Hypothalamus (tissue), 51 donors: ENCODE measurements at regions not wholly inside any gene's neighbourhood (a gene's known extent, or its start where the extent isn't known, plus 50 kb on each side); places are given as distances from the start of the nearest gene placed in this dataset.

Source experiments
- DNase-seq, 51 donors: peaks; one replicate each; lab custom pipeline; 2025; lab: John Stamatoyannopoulos, UW

GRCh38 chr1:29707796-29708195, 471.5 kb downstream of the PTPRU start:
- no peak for DNase-seq

- peak in 5 of 51 donors; percentile 8 to 15 (median 10) for DNase-seq
These were observed 470.6 kb downstream of the PTPRU start for GRCh38 chr1:29706936-29707335.

GRCh38 chr1:29704430-29704829, 468.1 kb downstream of the PTPRU start:
- DNase-seq: no peak

GRCh38 chr1:29703596-29704370, 467.5 kb downstream of the PTPRU start:
- peak in 12 of 51 donors; percentile 3 to 38 (median 13) for DNase-seq

- no peak for DNase-seq
These were observed 464.2 kb downstream of the PTPRU start for GRCh38 chr1:29700491-29700890.

- no peak for DNase-seq
These were observed 462.3 kb downstream of the PTPRU start for GRCh38 chr1:29698626-29699025.

- peak in 3 of 51 donors; percentile 9 to 40 (median 34) for DNase-seq
These were observed 461.7 kb downstream of the PTPRU start for GRCh38 chr1:29698033-29698432.

- no peak for DNase-seq
These were observed 461.1 kb downstream of the PTPRU start for GRCh38 chr1:29697391-29697780.

GRCh38 chr1:29696656-29697390, 460.5 kb downstream of the PTPRU start:
- no peak for DNase-seq

- peak in 2 of 51 donors; percentile 16 to 63 for DNase-seq
These were observed 459.5 kb downstream of the PTPRU start for GRCh38 chr1:29695803-29696202.

GRCh38 chr1:29695036-29695435, 458.7 kb downstream of the PTPRU start:
- DNase-seq: no peak

GRCh38 chr1:29691499-29691898, 455.2 kb downstream of the PTPRU start:
- DNase-seq: no peak

GRCh38 chr1:29690156-29690555, 453.8 kb downstream of the PTPRU start:
- no peak for DNase-seq

- DNase-seq: no peak
These were observed 453.2 kb downstream of the PTPRU start for GRCh38 chr1:29689372-29690030.

GRCh38 chr1:29688471-29689365, 452.4 kb downstream of the PTPRU start:
- DNase-seq: peak in 1 of 51 donors; percentile 21

- no peak for DNase-seq
These were observed 451.4 kb downstream of the PTPRU start for GRCh38 chr1:29687601-29688244.

GRCh38 chr1:29687166-29687565, 450.8 kb downstream of the PTPRU start:
- no peak for DNase-seq

GRCh38 chr1:29686012-29686930, 449.9 kb downstream of the PTPRU start:
- DNase-seq: no peak

GRCh38 chr1:29685387-29685786, 449.1 kb downstream of the PTPRU start:
- no peak for DNase-seq
